K562 (cell line): ENCODE measurements at regions not wholly inside any gene's neighbourhood (a gene's known extent, or its start where the extent isn't known, plus 50 kb on each side); places are given as distances from the start of the nearest gene placed in this dataset.

Source experiments
- ARID3A ChIP-seq: IDR thresholded peaks from 2 replicates; pipeline ENCODE4 v1.6.1; 2012; ENCODE audit warnings: low read depth, low read length, improper control_type of control experiment, borderline replicate concordance
- BRCA1 ChIP-seq, 2 experiments: fragments of 450-650 bp in 1 of 2; sonication (generic) in 1 of 2; formaldehyde crosslinking in 1 of 2; IDR thresholded peaks; 2 replicates each; pipeline versions ENCODE4 v1.5.0 to v1.6.1; 2017 to 2020; ENCODE audit warnings: mild to moderate bottlenecking in 1 of 2, missing genetic modification reagents in 1 of 2
- BRD9 ChIP-seq: fragments of 450-650 bp; IDR thresholded peaks from 2 replicates; pipeline ENCODE4 v1.6.1; 2018; ENCODE audit warnings: low read depth; ENCODE audit not compliant: partially characterized antibody
- CAMTA2 ChIP-seq: fragments of 250-450 bp; sonication (Bioruptor Pico); conservative IDR thresholded peaks from 2 replicates; pipeline ENCODE4 v1.5.1; 2022
- E2F8 ChIP-seq: fragments of 450-650 bp; IDR thresholded peaks from 2 replicates; pipeline ENCODE4 v1.7.1; 2018; ENCODE audit warnings: mild to moderate bottlenecking, low read depth; ENCODE audit not compliant: partially characterized antibody
- ETV5 ChIP-seq: sonication (generic); formaldehyde crosslinking; IDR thresholded peaks from 2 replicates; pipeline ENCODE4 v1.4.0; 2020; ENCODE audit warnings: low read depth, mild to moderate bottlenecking, missing genetic modification reagents
- FOS ChIP-seq: IDR thresholded peaks from 3 replicates; pipeline ENCODE4 v1.6.1; 2011; ENCODE audit not compliant: insufficient read length; ENCODE audit errors: extremely low read depth
- FUS ChIP-seq: fragments of 200-400 bp; formaldehyde crosslinking; optimal IDR thresholded peaks from 2 replicates; pipeline ENCODE3; 2017; ENCODE audit warnings: low read depth, low read length
- GABPB2 ChIP-seq: fragments of 250-450 bp; sonication (Bioruptor Pico); conservative IDR thresholded peaks from 2 replicates; pipeline ENCODE4 v1.5.1; 2021; ENCODE audit warnings: mild to moderate bottlenecking
- L3MBTL2 ChIP-seq: fragments of 450-650 bp; IDR thresholded peaks from 2 replicates; pipeline ENCODE4 v1.6.1; 2016; ENCODE audit warnings: mild to moderate bottlenecking, moderate library complexity
- MTA1 ChIP-seq: fragments of 450-650 bp; IDR thresholded peaks from 2 replicates; pipeline ENCODE4 v1.6.1; 2017; ENCODE audit warnings: borderline replicate concordance
- MTA2 ChIP-seq: fragments of 450-650 bp; IDR thresholded peaks from 2 replicates; pipeline ENCODE4 v1.6.1; 2016; ENCODE audit warnings: low read depth
- MYNN ChIP-seq, 2 experiments: sonication (generic); formaldehyde crosslinking in 1 of 2; IDR thresholded peaks; 2 replicates each; pipeline versions ENCODE4 v1.5.0 to v1.6.1; 2016 to 2020; ENCODE audit warnings: antibody characterized with exemption in 1 of 2, missing genetic modification reagents in 1 of 2
- POLR2B ChIP-seq: fragments of 450-650 bp; IDR thresholded peaks from 2 replicates; pipeline ENCODE4 v1.6.1; 2018; ENCODE audit warnings: low read depth; ENCODE audit not compliant: partially characterized antibody
- RNF2 ChIP-seq: sonication (generic); IDR thresholded peaks from 2 replicates; pipeline ENCODE4 v1.6.1; 2016
- SLC30A9 ChIP-seq: fragments of 250-450 bp; sonication (Bioruptor Pico); IDR thresholded peaks from 2 replicates; pipeline ENCODE4 v1.8.0; 2022; ENCODE audit warnings: mild to moderate bottlenecking, moderate library complexity
- VEZF1 ChIP-seq: fragments of 200-800 bp; sonication (Bioruptor generic); IDR thresholded peaks from 2 replicates; pipeline ENCODE4 v1.6.1; 2017; ENCODE audit warnings: missing genetic modification characterization, missing compliant biosample characterization
- ZBTB17 ChIP-seq: fragments of 450-650 bp; formaldehyde crosslinking; IDR thresholded peaks from 2 replicates; pipeline ENCODE4 v1.4.0; 2020; ENCODE audit warnings: mild to moderate bottlenecking
- ZBTB8A ChIP-seq: fragments of 450-650 bp; IDR thresholded peaks from 2 replicates; pipeline ENCODE4 v1.6.1; 2018; ENCODE audit warnings: mild to moderate bottlenecking, moderate library complexity; ENCODE audit not compliant: partially characterized antibody
- ZFP36 ChIP-seq: fragments of 150-350 bp; IDR thresholded peaks from 2 replicates; pipeline ENCODE4 v1.6.1; 2018; ENCODE audit warnings: low read length, low read depth; ENCODE audit not compliant: partially characterized antibody
- ZNF121 ChIP-seq: sonication (generic); formaldehyde crosslinking; conservative IDR thresholded peaks from 2 replicates; pipeline ENCODE4 v1.8.0; 2022; ENCODE audit warnings: missing genetic modification reagents
- ZNF134 ChIP-seq: fragments of 250-450 bp; sonication (Bioruptor Pico); conservative IDR thresholded peaks from 2 replicates; pipeline ENCODE4 v1.4.0; 2020
- ZNF586 ChIP-seq: fragments of 450-650 bp; formaldehyde crosslinking; conservative IDR thresholded peaks from 2 replicates; pipeline ENCODE4 v1.4.0; 2020; ENCODE audit warnings: mild to moderate bottlenecking, moderate library complexity
- ZNF644 ChIP-seq: fragments of 200-800 bp; sonication (Bioruptor generic); IDR thresholded peaks from 2 replicates; pipeline ENCODE4 v1.6.1; 2016; ENCODE audit warnings: low read depth, missing genetic modification characterization, missing compliant biosample characterization
- ZNF75A ChIP-seq: fragments of 450-650 bp; formaldehyde crosslinking; IDR thresholded peaks from 2 replicates; pipeline ENCODE4 v1.4.0; 2020; ENCODE audit warnings: mild to moderate bottlenecking
- ZNF766 ChIP-seq: fragments of 200-800 bp; sonication (Bioruptor generic); conservative IDR thresholded peaks from 2 replicates; pipeline ENCODE4 v1.6.1; 2016; ENCODE audit warnings: missing genetic modification characterization, missing compliant biosample characterization

- no peak for TF ChIP-seq ZNF766 (CRISPR knock-in tag)
- no peak for TF ChIP-seq ZBTB8A
- no peak for TF ChIP-seq ZNF121 (CRISPR knock-in tag)
- no peak for TF ChIP-seq VEZF1 (CRISPR knock-in tag)
- no peak for TF ChIP-seq SLC30A9 (CRISPR knock-in tag)
- TF ChIP-seq MYNN (IDR thresholded peaks at IDR 0.05): no peak
- TF ChIP-seq MYNN (CRISPR knock-in tag; IDR thresholded peaks at IDR 0.05): no peak
- TF ChIP-seq ZFP36: no peak
- TF ChIP-seq ZNF75A: no peak
- TF ChIP-seq L3MBTL2: no peak
- no peak for TF ChIP-seq GABPB2
- TF ChIP-seq E2F8: peak; percentile 38
- TF ChIP-seq ZNF586: no peak
- no peak for TF ChIP-seq ZNF134 (CRISPR knock-in tag)
- TF ChIP-seq MTA1: peak; percentile 91
- TF ChIP-seq ETV5: no peak
- TF ChIP-seq BRD9: no peak
- no peak for TF ChIP-seq ARID3A
- no peak for TF ChIP-seq POLR2B
- TF ChIP-seq BRCA1 (IDR thresholded peaks at IDR 0.05): no peak
- no peak for TF ChIP-seq BRCA1 (CRISPR knock-in tag; IDR thresholded peaks at IDR 0.05)
- TF ChIP-seq MTA2: peak; percentile 45; the same call in 1 of the 2 replicates
- no peak for TF ChIP-seq FUS
- TF ChIP-seq CAMTA2 (CRISPR knock-in tag): no peak
- no peak for TF ChIP-seq ZNF644 (tag)
- no peak for TF ChIP-seq ZBTB17 (CRISPR knock-in tag)
- TF ChIP-seq RNF2: no peak
- no peak for TF ChIP-seq FOS
Measured at GRCh38 chr20:47432834-47433210, 68.9 kb upstream of the NCOA3 start (continued).
